GM20000 (cell line): ENCODE measurements at regions not wholly inside any gene's neighbourhood (a gene's known extent, or its start where the extent isn't known, plus 50 kb on each side); places are given as distances from the start of the nearest gene placed in this dataset.

Experiments used
- DNase-seq: peaks from one replicate; pipeline ENCODE4 v3.0.0; 2012; ENCODE audit warnings: low spot score
- TF ChIP-seq, protein P1 (sequence below): IDR thresholded peaks from 2 replicates; pipeline ENCODE4 v1.5.1; 2012; ENCODE audit warnings: mild to moderate bottlenecking, control low read depth; ENCODE audit errors: extremely low read depth, missing control alignments

GRCh38 chr1:17885663-17886320, 130.7 kb downstream of the ACTL8 start:
- no peak for DNase-seq
- TF ChIP-seq, protein P1, sequence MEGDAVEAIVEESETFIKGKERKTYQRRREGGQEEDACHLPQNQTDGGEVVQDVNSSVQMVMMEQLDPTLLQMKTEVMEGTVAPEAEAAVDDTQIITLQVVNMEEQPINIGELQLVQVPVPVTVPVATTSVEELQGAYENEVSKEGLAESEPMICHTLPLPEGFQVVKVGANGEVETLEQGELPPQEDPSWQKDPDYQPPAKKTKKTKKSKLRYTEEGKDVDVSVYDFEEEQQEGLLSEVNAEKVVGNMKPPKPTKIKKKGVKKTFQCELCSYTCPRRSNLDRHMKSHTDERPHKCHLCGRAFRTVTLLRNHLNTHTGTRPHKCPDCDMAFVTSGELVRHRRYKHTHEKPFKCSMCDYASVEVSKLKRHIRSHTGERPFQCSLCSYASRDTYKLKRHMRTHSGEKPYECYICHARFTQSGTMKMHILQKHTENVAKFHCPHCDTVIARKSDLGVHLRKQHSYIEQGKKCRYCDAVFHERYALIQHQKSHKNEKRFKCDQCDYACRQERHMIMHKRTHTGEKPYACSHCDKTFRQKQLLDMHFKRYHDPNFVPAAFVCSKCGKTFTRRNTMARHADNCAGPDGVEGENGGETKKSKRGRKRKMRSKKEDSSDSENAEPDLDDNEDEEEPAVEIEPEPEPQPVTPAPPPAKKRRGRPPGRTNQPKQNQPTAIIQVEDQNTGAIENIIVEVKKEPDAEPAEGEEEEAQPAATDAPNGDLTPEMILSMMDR = no peak

- no peak for DNase-seq
- TF ChIP-seq, protein P1 = no peak
Measured at GRCh38 chr1:17886386-17886785, 131.3 kb downstream of the ACTL8 start.

DNA sequence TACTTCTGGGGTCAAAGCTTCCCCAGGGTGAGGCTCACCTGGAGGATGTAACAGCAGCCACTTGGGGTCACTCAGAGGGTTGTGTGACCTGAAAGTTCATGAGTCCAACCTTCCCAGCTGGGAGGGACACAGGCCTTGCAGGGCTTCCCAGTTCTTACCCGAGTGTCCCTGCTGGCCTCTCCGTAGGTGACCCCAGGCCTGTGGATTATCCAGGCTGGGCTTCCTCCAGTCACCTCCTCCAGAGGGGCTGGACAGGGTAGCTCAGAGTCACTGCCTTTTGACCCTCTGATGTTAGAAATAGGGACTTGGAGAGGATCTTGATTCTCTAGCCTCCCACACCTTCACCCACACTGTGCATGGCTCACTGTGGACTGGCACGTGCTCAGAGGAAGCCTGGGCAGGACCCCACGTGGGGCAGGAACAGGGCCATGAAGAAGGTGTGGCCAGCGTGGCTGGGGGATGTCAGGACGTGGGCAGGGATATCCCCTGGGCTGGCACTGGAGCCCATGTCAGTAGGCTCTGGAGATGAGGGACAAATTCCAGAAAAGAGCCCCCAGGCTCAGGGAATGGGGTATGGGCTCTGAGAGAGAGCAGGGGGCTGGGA, 131.8 kb downstream of the ACTL8 start:
- TF ChIP-seq, protein P1 = no peak
- DNase-seq = no peak

- TF ChIP-seq, protein P1 = no peak
- no peak for DNase-seq
Measured at GRCh38 chr1:17887661-17888371, 132.7 kb downstream of the ACTL8 start.

- TF ChIP-seq, protein P1 = no peak
Measured at GRCh38 chr1:17890056-17890814, 135.1 kb downstream of the ACTL8 start.

DNA sequence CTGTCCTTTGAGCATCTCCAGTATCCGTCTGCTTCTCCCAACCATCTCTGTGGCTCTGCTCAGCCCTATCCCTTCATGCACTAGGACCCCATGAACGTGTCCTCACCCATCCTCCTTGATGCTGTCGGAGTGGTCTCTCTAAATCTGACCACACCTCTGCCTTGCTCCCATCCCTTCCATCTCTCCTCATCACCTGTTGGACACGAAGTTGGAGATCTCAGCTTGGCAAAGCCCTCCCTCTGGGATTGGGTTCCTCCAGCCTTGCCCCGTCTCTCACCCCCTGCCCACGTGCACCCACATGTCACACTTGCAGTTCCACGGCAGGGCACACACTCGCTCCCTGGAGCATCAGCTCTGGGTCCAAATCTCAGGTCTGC, 135.7 kb downstream of the ACTL8 start:
- TF ChIP-seq, protein P1 = no peak
- no peak for DNase-seq

More at GRCh38 chr1:17890056-17890814, 135.1 kb downstream of the ACTL8 start:
- no peak for DNase-seq
